ENCODE measurements at regions not wholly inside any gene's neighbourhood (a gene's known extent, or its start where the extent isn't known, plus 50 kb on each side); places are given as distances from the start of the nearest gene placed in this dataset.

- H2AFZ ChIP-seq: no peak overlapping the region
- H3K27me3 ChIP-seq (ENCODE audit: insufficient read depth, low read depth): peaks cover 100% of the 10 kb centered on the region
- H3K9me3 ChIP-seq (ENCODE audit: insufficient read depth, low read depth): no peaks in the 10 kb centered on the region
- no TSS peak for BruUV-seq (replicated peaks)
- H3K4me1 ChIP-seq (replicated peaks; ENCODE audit: insufficient read depth): no peaks in the 10 kb centered on the region
- ChIA-PET POLR2A (ENCODE audit: unreplicated experiment) (no interaction called here), CTCF (no interaction called here)
- DNase-seq: no peak
- H3K9me2 ChIP-seq (ENCODE audit: insufficient read depth): no peaks in the 10 kb centered on the region
- H3K4me2 ChIP-seq: no peak overlapping the region
- no peaks in the 10 kb centered on the region for H3K36me3 ChIP-seq (ENCODE audit: low read depth)
- H3K27ac ChIP-seq: no peak overlapping the region
- intact Hi-C loops (cut with micrococcal nuclease; ENCODE audit: unreplicated experiment): no loop called here
- H3K79me2 ChIP-seq (ENCODE audit: low read depth): no peaks in the 10 kb centered on the region
- H3F3A ChIP-seq (ENCODE audit: insufficient read depth, low read depth): no peaks in the 10 kb centered on the region
- no peak overlapping the region for H3K4me3 ChIP-seq
- no peak for TF ChIP-seq EZH2 (IDR thresholded peaks at IDR 0.05; ENCODE audit: low read depth)
- no peak for TF ChIP-seq CTCF (conservative IDR thresholded peaks at IDR 0.05)
- H4K20me1 ChIP-seq (ENCODE audit: insufficient read depth): no peaks in the 10 kb centered on the region
These were observed 192.2 kb upstream of the C14orf180 start for GRCh38 chr14:104387022-104388010.

- no peak overlapping the region for H3K4me2 ChIP-seq
- ChIA-PET CTCF (no interaction called here), POLR2A (ENCODE audit: unreplicated experiment) (no interaction called here)
- no peaks in the 10 kb centered on the region for H3K36me3 ChIP-seq (ENCODE audit: low read depth)
- no peaks in the 10 kb centered on the region for H3K4me1 ChIP-seq (replicated peaks; ENCODE audit: insufficient read depth)
- H3K9me2 ChIP-seq (ENCODE audit: insufficient read depth): no peaks in the 10 kb centered on the region
- no peak for DNase-seq
- BruUV-seq (replicated peaks): no TSS peak
- TF ChIP-seq CTCF (conservative IDR thresholded peaks at IDR 0.05): no peak
- TF ChIP-seq EZH2 (IDR thresholded peaks at IDR 0.05; ENCODE audit: low read depth): no peak
- H4K20me1 ChIP-seq (ENCODE audit: insufficient read depth): no peaks in the 10 kb centered on the region
- no peaks in the 10 kb centered on the region for H3F3A ChIP-seq (ENCODE audit: insufficient read depth, low read depth)
- H3K79me2 ChIP-seq (ENCODE audit: low read depth): no peaks in the 10 kb centered on the region
- no peaks in the 10 kb centered on the region for H3K9me3 ChIP-seq (ENCODE audit: insufficient read depth, low read depth)
- peaks cover 100% of the 10 kb centered on the region for H3K27me3 ChIP-seq (ENCODE audit: insufficient read depth, low read depth)
- intact Hi-C loops (cut with micrococcal nuclease; ENCODE audit: unreplicated experiment): no loop called here
- no peak overlapping the region for H2AFZ ChIP-seq
- no peak overlapping the region for H3K4me3 ChIP-seq
- H3K27ac ChIP-seq: no peak overlapping the region
These were observed 191.5 kb upstream of the C14orf180 start for GRCh38 chr14:104388011-104388521.

- H4K20me1 ChIP-seq (ENCODE audit: insufficient read depth): no peaks in the 10 kb centered on the region
- ChIA-PET CTCF (no interaction called here), POLR2A (ENCODE audit: unreplicated experiment) (no interaction called here)
- no peaks in the 10 kb centered on the region for H3K9me2 ChIP-seq (ENCODE audit: insufficient read depth)
- H3K27ac ChIP-seq: no peak overlapping the region
- BruUV-seq (replicated peaks): no TSS peak
- H3F3A ChIP-seq (ENCODE audit: insufficient read depth, low read depth): no peaks in the 10 kb centered on the region
- no peaks in the 10 kb centered on the region for H3K4me1 ChIP-seq (replicated peaks; ENCODE audit: insufficient read depth)
- DNase-seq: no peak
- H3K79me2 ChIP-seq (ENCODE audit: low read depth): no peaks in the 10 kb centered on the region
- TF ChIP-seq EZH2 (IDR thresholded peaks at IDR 0.05; ENCODE audit: low read depth) (no peak), CTCF (conservative IDR thresholded peaks at IDR 0.05) (no peak)
- H3K9me3 ChIP-seq (ENCODE audit: insufficient read depth, low read depth): no peaks in the 10 kb centered on the region
- no peaks in the 10 kb centered on the region for H3K36me3 ChIP-seq (ENCODE audit: low read depth)
- H3K4me3 ChIP-seq: no peak overlapping the region
- no peak overlapping the region for H2AFZ ChIP-seq
- H3K27me3 ChIP-seq (ENCODE audit: insufficient read depth, low read depth): peaks cover 100% of the 10 kb centered on the region
- no peak overlapping the region for H3K4me2 ChIP-seq
- intact Hi-C loops (cut with micrococcal nuclease; ENCODE audit: unreplicated experiment): no loop called here
These were observed 190.8 kb upstream of the C14orf180 start for GRCh38 chr14:104388541-104389325.
